HG02970 (cell line): ENCODE measurements at regions not wholly inside any gene's neighbourhood (a gene's known extent, or its start where the extent isn't known, plus 50 kb on each side); places are given as distances from the start of the nearest gene placed in this dataset.
A peak's percentile ranks its signal among the peaks of the same experiment; 100 is the strongest.
"Not testable (repeated sequence)": the region's sequence is repeated elsewhere in the genome, so short reads cannot be mapped to it uniquely, and the experiment has no call there.

Experiments
- ATAC-seq: cut with Tn5 transposase; IDR thresholded peaks from one replicate; pipeline ENCODE4 v1.9.1; 2021; ENCODE audit warnings: mild to moderate bottlenecking, moderate library complexity, moderate number of reproducible peaks; ENCODE audit not compliant: unreplicated experiment, low FRiP score

GRCh38 chr13:81393721-81394120 lies 1052.8 kb upstream of the SPRY2 start:
- no peak for ATAC-seq

GRCh38 chr13:81393110-81393509 lies 1052.2 kb upstream of the SPRY2 start:
- no peak for ATAC-seq

- ATAC-seq = peak; percentile 71
These were observed 1047.5 kb upstream of the SPRY2 start for GRCh38 chr13:81388400-81388799.

- ATAC-seq = no peak
These were observed 1042.5 kb upstream of the SPRY2 start for GRCh38 chr13:81383444-81383843.

GRCh38 chr13:81382246-81382645 lies 1041.3 kb upstream of the SPRY2 start:
- ATAC-seq = no peak

- ATAC-seq = no peak
These were observed 1040.6 kb upstream of the SPRY2 start for GRCh38 chr13:81381560-81381959.

GRCh38 chr13:81379183-81379582 lies 1038.3 kb upstream of the SPRY2 start:
- ATAC-seq = no peak

- ATAC-seq = no peak
These were observed 1037.0 kb upstream of the SPRY2 start for GRCh38 chr13:81377921-81378320.

GRCh38 chr13:81375709-81376108 lies 1034.8 kb upstream of the SPRY2 start:
- no peak for ATAC-seq

GRCh38 chr13:81362711-81363110 lies 1021.8 kb upstream of the SPRY2 start:
- not testable (repeated sequence) for ATAC-seq

- ATAC-seq = no peak
These were observed 1009.1 kb upstream of the SPRY2 start for GRCh38 chr13:81350056-81350455.

- ATAC-seq = not testable (repeated sequence)
These were observed 999.5 kb upstream of the SPRY2 start for GRCh38 chr13:81340118-81341069.

GRCh38 chr13:81339666-81340065 lies 998.7 kb upstream of the SPRY2 start:
- ATAC-seq = not testable (repeated sequence)

- ATAC-seq = no peak
These were observed 993.6 kb upstream of the SPRY2 start for GRCh38 chr13:81334481-81334880.

- no peak for ATAC-seq
These were observed 986.0 kb upstream of the SPRY2 start for GRCh38 chr13:81326913-81327312.

- no peak for ATAC-seq
These were observed 979.6 kb upstream of the SPRY2 start for GRCh38 chr13:81320516-81320915.

- ATAC-seq = no peak
These were observed 978.4 kb upstream of the SPRY2 start for GRCh38 chr13:81319351-81319750.

GRCh38 chr13:81318231-81319019 lies 977.5 kb upstream of the SPRY2 start:
- no peak for ATAC-seq

- ATAC-seq = no peak
These were observed 973.5 kb upstream of the SPRY2 start for GRCh38 chr13:81314461-81314860.

- ATAC-seq = no peak
These were observed 965.0 kb upstream of the SPRY2 start for GRCh38 chr13:81305928-81306327.

- ATAC-seq = no peak
These were observed 963.3 kb upstream of the SPRY2 start for GRCh38 chr13:81304121-81304659.
